ACHN (cell line): ENCODE measurements at regions not wholly inside any gene's neighbourhood (a gene's known extent, or its start where the extent isn't known, plus 50 kb on each side); places are given as distances from the start of the nearest gene placed in this dataset.

ENCODE experiments used
- DNase-seq: peaks from one replicate; pipeline ENCODE4 v3.0.0-alpha.2; 2015
- in situ Hi-C: cut with HindIII; loops from 2 replicates; pipeline ENCODE4 v1.10.0; 2017; ENCODE audit warnings: low sequenced_read_pairs, low pct_ligation_motif_present, low pct_unique_long_range_greater_than_20kb

GRCh38 chr12:88433997-88434703, 146.1 kb downstream of the KITLG start:
- no peak for DNase-seq
- in situ Hi-C loops = no loop called here

- in situ Hi-C loops = no loop called here
- DNase-seq = no peak
These were observed 144.8 kb downstream of the KITLG start for GRCh38 chr12:88435334-88436076.

- in situ Hi-C loops = no loop called here
- DNase-seq = no peak
These were observed 143.0 kb downstream of the KITLG start for GRCh38 chr12:88437226-88437625.
